ENCODE measurements at regions not wholly inside any gene's neighbourhood (a gene's known extent, or its start where the extent isn't known, plus 50 kb on each side); places are given as distances from the start of the nearest gene placed in this dataset.

DNA sequence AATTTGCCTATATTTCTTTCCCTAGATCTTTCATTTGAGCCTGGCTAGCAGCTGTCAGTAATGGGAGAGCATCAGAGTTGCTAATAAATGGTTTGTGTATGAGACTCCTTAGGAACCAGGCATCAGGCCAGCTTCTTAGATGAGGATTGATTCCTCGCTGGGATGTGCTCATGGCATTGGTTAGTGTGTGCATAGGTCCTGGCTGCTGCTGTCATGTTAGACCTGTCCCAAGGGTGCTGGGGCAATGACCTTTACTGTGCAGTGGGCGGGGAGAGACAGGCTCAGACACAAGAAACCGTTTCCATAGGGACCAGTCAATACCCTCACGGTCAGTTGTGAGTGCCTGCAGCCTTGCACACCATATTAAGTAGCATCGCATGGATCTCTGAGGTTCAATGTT, 112.3 kb upstream of the NR3C1 start:
- TF ChIP-seq, protein P1, sequence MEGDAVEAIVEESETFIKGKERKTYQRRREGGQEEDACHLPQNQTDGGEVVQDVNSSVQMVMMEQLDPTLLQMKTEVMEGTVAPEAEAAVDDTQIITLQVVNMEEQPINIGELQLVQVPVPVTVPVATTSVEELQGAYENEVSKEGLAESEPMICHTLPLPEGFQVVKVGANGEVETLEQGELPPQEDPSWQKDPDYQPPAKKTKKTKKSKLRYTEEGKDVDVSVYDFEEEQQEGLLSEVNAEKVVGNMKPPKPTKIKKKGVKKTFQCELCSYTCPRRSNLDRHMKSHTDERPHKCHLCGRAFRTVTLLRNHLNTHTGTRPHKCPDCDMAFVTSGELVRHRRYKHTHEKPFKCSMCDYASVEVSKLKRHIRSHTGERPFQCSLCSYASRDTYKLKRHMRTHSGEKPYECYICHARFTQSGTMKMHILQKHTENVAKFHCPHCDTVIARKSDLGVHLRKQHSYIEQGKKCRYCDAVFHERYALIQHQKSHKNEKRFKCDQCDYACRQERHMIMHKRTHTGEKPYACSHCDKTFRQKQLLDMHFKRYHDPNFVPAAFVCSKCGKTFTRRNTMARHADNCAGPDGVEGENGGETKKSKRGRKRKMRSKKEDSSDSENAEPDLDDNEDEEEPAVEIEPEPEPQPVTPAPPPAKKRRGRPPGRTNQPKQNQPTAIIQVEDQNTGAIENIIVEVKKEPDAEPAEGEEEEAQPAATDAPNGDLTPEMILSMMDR (IDR thresholded peaks at IDR 0.05; ENCODE audit: poor library complexity): no peak
- TF ChIP-seq EZH2 (IDR thresholded peaks at IDR 0.05; ENCODE audit: borderline replicate concordance) (no peak), EZH2phosphoT487 (IDR thresholded peaks at IDR 0.05; ENCODE audit: low read depth, severe bottlenecking, unreplicated experiment) (no peak)

Measured in hepatocyte (in vitro differentiated cells).